H1 (cell line): ENCODE measurements at regions not wholly inside any gene's neighbourhood (a gene's known extent, or its start where the extent isn't known, plus 50 kb on each side); places are given as distances from the start of the nearest gene placed in this dataset.

Source experiments
- CTCF ChIA-PET: fragments of 300-600 bp; sonication (Branson Sonifier 250); formaldehyde crosslinking; loops from one replicate; lab custom pipeline; 2021; ENCODE audit not compliant: partially characterized antibody; lab: Charles Lee
- POLR2A ChIA-PET: fragments of 300-600 bp; sonication (Branson Sonifier 250); formaldehyde crosslinking; loops from one replicate; lab custom pipeline; 2021; ENCODE audit warnings: inconsistent platforms; ENCODE audit not compliant: partially characterized antibody; lab: Charles Lee
- DNase-seq, 2 experiments: peaks; one replicate each; pipeline versions ENCODE4 v3.0.0 to v3.0.0-alpha.2; 2010 to 2022; ENCODE audit warnings: low spot score in 2 of 2, low read depth in 1 of 2, mixed read lengths in 1 of 2
- FAIRE-seq: peaks from 2 replicates; lab custom pipeline; 2011; peaks lifted over from hg19 to GRCh38; lab: Jason Lieb, UNC
- H2AFZ ChIP-seq: 2 replicates; pipeline ENCODE4 v1.8.1; 2012; ENCODE audit warnings: low read length, inconsistent platforms
- H2AK5ac ChIP-seq: 2 replicates; pipeline ENCODE4 v1.6.1; 2013; ENCODE audit warnings: low read depth, low read length
- H2BK120ac ChIP-seq: replicated peaks from 2 replicates; pipeline ENCODE3; 2013; ENCODE audit warnings: low read depth, low read length, inconsistent platforms
- H2BK12ac ChIP-seq: 2 replicates; pipeline ENCODE4 v1.6.1; 2013; ENCODE audit warnings: low read depth, low read length
- H2BK15ac ChIP-seq: 2 replicates; pipeline ENCODE4 v1.6.1; 2013; ENCODE audit warnings: low read length
- H2BK20ac ChIP-seq: 2 replicates; pipeline ENCODE4 v1.6.1; 2013; ENCODE audit warnings: low read length
- H2BK5ac ChIP-seq: 2 replicates; pipeline ENCODE4 v1.6.1; 2013; ENCODE audit warnings: low read depth, low read length
- H3K14ac ChIP-seq: 2 replicates; pipeline ENCODE4 v1.6.1; 2013; ENCODE audit warnings: inconsistent platforms; ENCODE audit not compliant: insufficient read length
- H3K18ac ChIP-seq: 2 replicates; pipeline ENCODE4 v1.6.1; 2013; ENCODE audit warnings: low read length; ENCODE audit errors: extremely low read depth
- H3K23ac ChIP-seq: 2 replicates; pipeline ENCODE4 v1.6.1; 2013; ENCODE audit warnings: inconsistent platforms; ENCODE audit not compliant: insufficient read length
- H3K23me2 ChIP-seq: 2 replicates; pipeline ENCODE4 v1.6.1; 2013; ENCODE audit warnings: low read depth, low read length
- H3K27ac ChIP-seq: 2 replicates; pipeline ENCODE4 v1.6.1; 2011; ENCODE audit warnings: low read depth, low read length, inconsistent platforms
- H3K27me3 ChIP-seq, 4 experiments: replicated peaks in 1 of 4; 1 replicate in 1 of 4; 2 replicates in 3 of 4; pipeline versions ENCODE4 v1.6.1 to v1.8.1; 2011 to 2013; ENCODE audit warnings: low read length in 3 of 4, mild to moderate bottlenecking in 3 of 4, inconsistent platforms in 2 of 4, mixed read lengths in 2 of 4, moderate library complexity in 1 of 4; ENCODE audit not compliant: control insufficient read depth in 3 of 4, insufficient read depth in 3 of 4; ENCODE audit errors: extremely low read depth in 1 of 4
- H3K36me3 ChIP-seq, 4 experiments: 2 replicates each; pipeline versions ENCODE4 v1.6.1 to v1.8.1; 2011 to 2013; ENCODE audit warnings: mild to moderate bottlenecking in 4 of 4, low read length in 3 of 4, moderate library complexity in 2 of 4, control low read depth in 1 of 4, inconsistent platforms in 1 of 4; ENCODE audit not compliant: insufficient read depth in 4 of 4, control insufficient read depth in 2 of 4
- H3K4ac ChIP-seq: replicated peaks from 2 replicates; pipeline ENCODE3; 2013; ENCODE audit warnings: low read length, low read depth, mixed read lengths, inconsistent platforms; ENCODE audit not compliant: insufficient read length
- H3K4me1 ChIP-seq, 4 experiments: replicated peaks in 1 of 4; 1 replicate in 1 of 4; 2 replicates in 3 of 4; pipeline versions ENCODE4 v1.6.1 to v1.8.1; 2011 to 2013; ENCODE audit warnings: low read length in 3 of 4, inconsistent platforms in 2 of 4, mixed read lengths in 1 of 4; ENCODE audit not compliant: insufficient read depth in 4 of 4, control insufficient read depth in 3 of 4
- H3K4me2 ChIP-seq, 2 experiments: 2 replicates each; pipeline versions ENCODE4 v1.6.1 to v1.8.1; 2011 to 2013; ENCODE audit warnings: low read depth in 2 of 2, low read length in 2 of 2, control low read depth in 1 of 2, inconsistent platforms in 1 of 2, mild to moderate bottlenecking in 1 of 2; ENCODE audit not compliant: insufficient read depth in 1 of 2
- H3K4me3 ChIP-seq, 4 experiments: fragments of 200-600, 300-600 bp in 1 of 4; sonication (generic), shearing (Covaris generic), sonication (Bioruptor Twin) in 1 of 4; 2 replicates each; pipeline versions ENCODE4 v1.5.1 to v1.8.1; 2011 to 2016; ENCODE audit warnings: low read length in 4 of 4, low read depth in 3 of 4, control low read depth in 2 of 4, inconsistent platforms in 2 of 4, mild to moderate bottlenecking in 2 of 4, mixed read lengths in 1 of 4, moderate library complexity in 1 of 4; ENCODE audit not compliant: insufficient read depth in 2 of 4; ENCODE audit errors: extremely low read depth in 1 of 4
- H3K56ac ChIP-seq: replicated peaks from 2 replicates; pipeline ENCODE3; 2013; ENCODE audit warnings: low read depth, mild to moderate bottlenecking, mixed read lengths, low read length, inconsistent platforms; ENCODE audit not compliant: insufficient read length
- H3K79me1 ChIP-seq: 2 replicates; pipeline ENCODE4 v1.6.1; 2013; ENCODE audit warnings: low read depth, low read length, control low read depth
- H3K79me2 ChIP-seq, 2 experiments: 2 replicates each; pipeline versions ENCODE4 v1.6.1 to v1.8.1; 2012 to 2013; ENCODE audit warnings: low read length in 2 of 2, mild to moderate bottlenecking in 2 of 2, inconsistent platforms in 1 of 2; ENCODE audit not compliant: insufficient read depth in 2 of 2, control insufficient read depth in 1 of 2
- H3K9ac ChIP-seq, 4 experiments: replicated peaks in 1 of 4; 1 replicate in 1 of 4; 2 replicates in 3 of 4; pipeline versions ENCODE4 v1.6.1 to v1.8.1; 2011 to 2013; ENCODE audit warnings: low read depth in 3 of 4, low read length in 3 of 4, control low read depth in 2 of 4, mild to moderate bottlenecking in 2 of 4, moderate library complexity in 2 of 4, inconsistent platforms in 1 of 4; ENCODE audit errors: extremely low read depth in 1 of 4
- H3K9me3 ChIP-seq, 2 experiments: 2 replicates each; pipeline versions ENCODE4 v1.6.1 to v1.8.1; 2012 to 2013; ENCODE audit warnings: mild to moderate bottlenecking in 2 of 2, moderate library complexity in 2 of 2, control low read depth in 1 of 2, inconsistent platforms in 1 of 2, low read depth in 1 of 2, low read length in 1 of 2, mixed read lengths in 1 of 2; ENCODE audit not compliant: insufficient read depth in 2 of 2
- H4K20me1 ChIP-seq, 2 experiments: replicated peaks in 1 of 2; 2 replicates each; pipeline versions ENCODE3 to v1.8.1; 2011 to 2013; ENCODE audit warnings: inconsistent platforms in 2 of 2, low read length in 2 of 2, mild to moderate bottlenecking in 1 of 2; ENCODE audit not compliant: insufficient read depth in 2 of 2, control insufficient read depth in 1 of 2
- H4K5ac ChIP-seq: 2 replicates; pipeline ENCODE4 v1.6.1; 2013; ENCODE audit warnings: low read length, low read depth, mixed read lengths, inconsistent platforms; ENCODE audit not compliant: insufficient read length
- H4K8ac ChIP-seq: 2 replicates; pipeline ENCODE4 v1.8.0; 2013; ENCODE audit warnings: mild to moderate bottlenecking, moderate library complexity, low read length, inconsistent platforms; ENCODE audit not compliant: insufficient read depth; ENCODE audit errors: extremely low read depth
- H4K91ac ChIP-seq: replicated peaks from 2 replicates; pipeline ENCODE3; 2013; ENCODE audit warnings: low read length, mixed read lengths, inconsistent platforms; ENCODE audit not compliant: insufficient read length
- BRCA1 ChIP-seq: IDR thresholded peaks from 2 replicates; pipeline ENCODE4 v1.6.1; 2012; ENCODE audit warnings: low read depth, low read length, improper control_type of control experiment
- CBX8 ChIP-seq: fragments of 300-800, 300-1000 bp; sonication (generic); IDR thresholded peaks from 2 replicates; pipeline ENCODE4 v1.7.1; 2016; ENCODE audit warnings: low read depth, low read length, borderline replicate concordance
- CHD2 ChIP-seq: IDR thresholded peaks from 2 replicates; pipeline ENCODE4 v1.6.1; 2012; ENCODE audit warnings: low read length, improper control_type of control experiment
- EGR1 ChIP-seq: IDR thresholded peaks from 2 replicates; pipeline ENCODE4 v1.6.1; 2011; ENCODE audit warnings: low read depth, low read length, borderline replicate concordance
- GABPA ChIP-seq: IDR thresholded peaks from 2 replicates; pipeline ENCODE4 v1.6.1; 2011; ENCODE audit warnings: mild to moderate bottlenecking, low read length, moderate library complexity, borderline replicate concordance; ENCODE audit not compliant: insufficient read depth
- HDAC2 ChIP-seq, 2 experiments: fragments of 300-600 bp in 1 of 2; sonication (generic) in 1 of 2; IDR thresholded peaks; 2 replicates each; pipeline ENCODE4 v1.6.1; 2011 to 2012; ENCODE audit warnings: low read depth in 2 of 2, low read length in 2 of 2, mild to moderate bottlenecking in 2 of 2, moderate library complexity in 2 of 2, borderline replicate concordance in 1 of 2, inconsistent platforms in 1 of 2
- KDM1A ChIP-seq: fragments of 200-600, 300-600 bp; sonication (generic); IDR thresholded peaks from 2 replicates; pipeline ENCODE4 v1.7.1; 2016; ENCODE audit warnings: mild to moderate bottlenecking, low read length, borderline replicate concordance
- NANOG ChIP-seq: IDR thresholded peaks from 2 replicates; pipeline ENCODE4 v1.6.1; 2011; ENCODE audit warnings: low read length, low read depth, mild to moderate bottlenecking, inconsistent platforms; ENCODE audit not compliant: insufficient read depth, poor library complexity, severe bottlenecking
- NRF1 ChIP-seq: IDR thresholded peaks from 2 replicates; pipeline ENCODE4 v1.6.1; 2011; ENCODE audit warnings: mild to moderate bottlenecking, low read depth, low read length, improper control_type of control experiment
- SUZ12 ChIP-seq: fragments of 200-600 bp; sonication (generic); IDR thresholded peaks from 2 replicates; pipeline ENCODE4 v1.6.1; 2012; ENCODE audit warnings: mild to moderate bottlenecking, inconsistent platforms, low read length, moderate library complexity, mixed read lengths
- TAF7 ChIP-seq: optimal IDR thresholded peaks from 2 replicates; pipeline ENCODE3; 2011; ENCODE audit warnings: low read depth, mild to moderate bottlenecking, inconsistent platforms, low read length, moderate library complexity, borderline replicate concordance
- TCF12 ChIP-seq: IDR thresholded peaks from 2 replicates; pipeline ENCODE4 v1.6.1; 2011; ENCODE audit warnings: low read depth, mild to moderate bottlenecking, low read length
- ZNF274 ChIP-seq: IDR thresholded peaks from 2 replicates; pipeline ENCODE4 v1.7.0; 2012; ENCODE audit warnings: low read length, borderline replicate concordance; ENCODE audit errors: extremely low read depth
- WGBS, 2 experiments: shearing (Covaris generic) in 1 of 2; methylation state at CpG; one replicate each; pipeline versions ENCODE4 v1.1.6 to v1.1.7; 2013 to 2015; ENCODE audit warnings: low lambda C conversion rate in 2 of 2, mixed read lengths in 2 of 2, inconsistent platforms in 1 of 2, low coverage in 1 of 2, missing lambda C conversion rate in 1 of 2; ENCODE audit not compliant: insufficient replicate concordance in 2 of 2, insufficient coverage in 1 of 2, insufficient read length in 1 of 2; ENCODE audit errors: extremely low coverage in 1 of 2, missing lambda C conversion rate in 1 of 2; 5-methylcytosine and 5-hydroxymethylcytosine counted together

DNA sequence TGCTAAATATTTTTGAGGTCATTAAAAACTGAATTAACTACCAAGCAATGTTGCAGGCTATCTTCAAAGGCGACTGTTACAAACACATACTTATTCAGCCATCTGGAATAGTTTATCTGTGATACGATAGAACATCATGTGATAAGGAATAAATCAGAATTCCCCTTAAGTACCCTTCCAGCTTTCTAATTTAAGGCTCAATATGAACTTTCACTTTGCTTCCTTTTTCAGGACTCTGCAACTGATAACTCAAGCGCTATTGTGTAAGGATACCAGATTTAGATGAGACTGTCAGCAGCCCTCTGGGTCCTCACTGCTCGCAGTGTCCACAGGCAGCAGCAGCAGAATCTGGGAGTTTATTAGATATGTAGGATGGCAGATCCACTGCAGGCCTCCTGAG is 416.3 kb downstream of the SPATA31D1 start:
- no peaks in the 10 kb centered on the region for H3K23me2 ChIP-seq
- H3K56ac ChIP-seq, result no peak overlapping the region
- no peaks in the 10 kb centered on the region for H4K20me1 ChIP-seq
- H3K9ac ChIP-seq, result no peak overlapping the region
- H4K91ac ChIP-seq, result no peak overlapping the region
- no peak overlapping the region for H3K14ac ChIP-seq
- H2BK20ac ChIP-seq, result no peak overlapping the region
- CTCF ChIA-PET, result no interaction called here
- no peaks in the 10 kb centered on the region for H3K4me1 ChIP-seq
- H2BK15ac ChIP-seq, result no peak overlapping the region
- H2BK12ac ChIP-seq, result no peak overlapping the region
- H4K5ac ChIP-seq, result no peak overlapping the region
- H3K27me3 ChIP-seq, result no peaks in the 10 kb centered on the region
- H2BK5ac ChIP-seq, result no peak overlapping the region
- DNase-seq (no peak), FAIRE-seq (no peak)
- no peak overlapping the region for H3K27ac ChIP-seq
- TF ChIP-seq HDAC2 (IDR thresholded peaks at IDR 0.05; ENCODE audit: borderline replicate concordance in 1 of 2, low read depth in 2 of 2, low read length in 2 of 2) (no peak), ZNF274 (no peak), CBX8 (no peak), GABPA (no peak), SUZ12 (no peak), BRCA1 (no peak), NRF1 (no peak), TCF12 (no peak), CHD2 (no peak), EGR1 (no peak), TAF7 (no peak), NANOG (no peak), KDM1A (no peak)
- no peak overlapping the region for H3K4me2 ChIP-seq
- H3K79me1 ChIP-seq, result no peaks in the 10 kb centered on the region
- H3K23ac ChIP-seq, result no peak overlapping the region
- H3K4me3 ChIP-seq, result no peak overlapping the region
- no peak overlapping the region for H4K8ac ChIP-seq
- no peak overlapping the region for H3K18ac ChIP-seq
- WGBS, 2 experiments, result 89% methylated on average over 4 of the region's 4 CpGs; no CpG with 5 or more reads in 1 of the 2 experiments
- no peak overlapping the region for H3K4ac ChIP-seq
- no peak overlapping the region for H2AK5ac ChIP-seq
- no peak overlapping the region for H2AFZ ChIP-seq
- H3K9me3 ChIP-seq, result peaks cover 0 to 2% of the 10 kb centered on the region in 2 experiments; a peak in 1 of 4 replicates
- H3K36me3 ChIP-seq, result no peaks in the 10 kb centered on the region
- POLR2A ChIA-PET, result no interaction called here
- H3K79me2 ChIP-seq, result no peaks in the 10 kb centered on the region
- H2BK120ac ChIP-seq, result no peak overlapping the region
